OCI-LY1 (cell line): ENCODE measurements at regions not wholly inside any gene's neighbourhood (a gene's known extent, or its start where the extent isn't known, plus 50 kb on each side); places are given as distances from the start of the nearest gene placed in this dataset.

ENCODE experiments used
- EZH2 ChIP-seq: fragments of 200-600 bp; sonication (generic), shearing (Covaris generic); IDR thresholded peaks from 2 replicates; pipeline ENCODE4 v1.8.0; 2017; ENCODE audit warnings: borderline replicate concordance, mixed run types, mild to moderate bottlenecking, antibody characterized with exemption, low read length, moderate library complexity, mixed read lengths
- TF ChIP-seq, protein P1 (sequence below): fragments of 200-600 bp; sonication (generic), shearing (Covaris generic); IDR thresholded peaks from 2 replicates; pipeline ENCODE4 v1.5.1; 2017; ENCODE audit warnings: mild to moderate bottlenecking, antibody characterized with exemption, low read length, moderate library complexity, mixed read lengths

DNA sequence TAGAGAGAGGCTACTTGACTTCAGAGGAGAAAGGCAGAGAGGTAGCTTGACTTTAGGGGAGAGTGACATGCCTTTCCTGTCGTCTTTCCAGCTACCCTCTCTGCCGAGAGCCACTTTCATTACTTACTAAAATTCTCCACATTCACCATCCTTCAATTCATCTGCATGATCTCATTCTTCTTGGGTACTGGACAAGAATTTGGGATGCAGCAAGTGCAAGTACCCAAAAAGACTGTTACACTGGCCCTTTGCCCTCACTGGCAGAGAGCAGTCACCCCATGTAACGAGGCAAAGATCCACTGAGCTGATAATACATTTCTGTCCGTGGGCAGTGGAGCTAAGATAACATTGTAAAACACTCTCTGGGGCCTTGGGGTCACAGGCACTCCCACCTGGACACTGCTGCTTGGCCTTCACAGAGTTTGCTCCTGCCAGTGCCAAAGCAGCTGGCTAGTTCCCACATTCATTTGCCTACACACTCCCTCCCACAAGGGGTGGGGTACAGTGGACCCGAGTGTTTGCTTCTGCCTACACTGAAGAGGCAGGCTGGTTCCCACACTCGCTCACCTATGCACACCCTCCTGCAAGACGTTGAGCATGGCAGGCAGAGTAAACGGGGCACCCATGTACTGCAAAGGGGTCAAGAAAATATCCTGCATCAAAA, 1276.9 kb upstream of the PCDH9 start:
- TF ChIP-seq, protein P1, sequence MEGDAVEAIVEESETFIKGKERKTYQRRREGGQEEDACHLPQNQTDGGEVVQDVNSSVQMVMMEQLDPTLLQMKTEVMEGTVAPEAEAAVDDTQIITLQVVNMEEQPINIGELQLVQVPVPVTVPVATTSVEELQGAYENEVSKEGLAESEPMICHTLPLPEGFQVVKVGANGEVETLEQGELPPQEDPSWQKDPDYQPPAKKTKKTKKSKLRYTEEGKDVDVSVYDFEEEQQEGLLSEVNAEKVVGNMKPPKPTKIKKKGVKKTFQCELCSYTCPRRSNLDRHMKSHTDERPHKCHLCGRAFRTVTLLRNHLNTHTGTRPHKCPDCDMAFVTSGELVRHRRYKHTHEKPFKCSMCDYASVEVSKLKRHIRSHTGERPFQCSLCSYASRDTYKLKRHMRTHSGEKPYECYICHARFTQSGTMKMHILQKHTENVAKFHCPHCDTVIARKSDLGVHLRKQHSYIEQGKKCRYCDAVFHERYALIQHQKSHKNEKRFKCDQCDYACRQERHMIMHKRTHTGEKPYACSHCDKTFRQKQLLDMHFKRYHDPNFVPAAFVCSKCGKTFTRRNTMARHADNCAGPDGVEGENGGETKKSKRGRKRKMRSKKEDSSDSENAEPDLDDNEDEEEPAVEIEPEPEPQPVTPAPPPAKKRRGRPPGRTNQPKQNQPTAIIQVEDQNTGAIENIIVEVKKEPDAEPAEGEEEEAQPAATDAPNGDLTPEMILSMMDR = no peak
- no peak for TF ChIP-seq EZH2
